GM23248 (cell line): ENCODE measurements at regions not wholly inside any gene's neighbourhood (a gene's known extent, or its start where the extent isn't known, plus 50 kb on each side); places are given as distances from the start of the nearest gene placed in this dataset.

Experiments
- EZH2 ChIP-seq: fragments of 200-600 bp; sonication (generic); IDR thresholded peaks from 2 replicates; pipeline ENCODE4 v1.6.1; 2018; ENCODE audit warnings: antibody characterized with exemption, mild to moderate bottlenecking; ENCODE audit not compliant: insufficient read depth, poor library complexity, severe bottlenecking
- EZH2phosphoT487 ChIP-seq: fragments of 200-600 bp; sonication (generic); IDR thresholded peaks from 2 replicates; pipeline ENCODE4 v1.6.1; 2018; ENCODE audit warnings: antibody characterized with exemption, moderate library complexity, mild to moderate bottlenecking, low read depth; ENCODE audit not compliant: insufficient read depth

DNA sequence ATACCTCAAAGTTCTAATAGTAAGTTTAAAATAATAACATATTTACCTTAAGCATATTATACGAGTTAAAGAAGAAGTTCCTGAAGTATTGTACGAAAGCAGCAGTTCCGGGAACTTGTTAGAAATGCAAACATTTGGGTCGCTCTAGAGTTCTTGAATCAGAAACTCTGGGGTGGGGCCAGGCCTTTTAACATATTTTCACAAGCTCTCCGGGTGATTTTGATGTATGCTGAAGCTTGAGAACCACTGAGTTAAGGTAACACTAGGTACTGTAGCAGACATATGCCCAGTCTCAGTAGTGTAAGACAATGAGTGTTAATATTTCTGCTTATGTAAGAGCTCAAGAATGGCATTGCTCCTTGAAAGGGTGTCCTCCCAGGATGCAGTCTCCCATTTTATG, 461.1 kb downstream of the C3orf38 start:
- TF ChIP-seq EZH2: no peak
- TF ChIP-seq EZH2phosphoT487: no peak
